Putamen (tissue), 1 donor: ENCODE measurements at regions not wholly inside any gene's neighbourhood (a gene's known extent, or its start where the extent isn't known, plus 50 kb on each side); places are given as distances from the start of the nearest gene placed in this dataset.
"Not testable (repeated sequence)": the region's sequence is repeated elsewhere in the genome, so short reads cannot be mapped to it uniquely, and the experiment has no call there.

Experiments
- DNase-seq: peaks from one replicate; pipeline ENCODE4 v3.0.0-alpha.2; 2016; ENCODE audit warnings: low spot score

- DNase-seq: not testable (repeated sequence)
These were observed 125.6 kb upstream of the ZNF217 start for GRCh38 chr20:53719171-53719803.

- no peak for DNase-seq
These were observed 124.7 kb upstream of the ZNF217 start for GRCh38 chr20:53718142-53719021.

- no peak for DNase-seq
These were observed 122.8 kb upstream of the ZNF217 start for GRCh38 chr20:53716395-53716794.

GRCh38 chr20:53714524-53714923 is 120.9 kb upstream of the ZNF217 start:
- no peak for DNase-seq

GRCh38 chr20:53713328-53714056 is 119.9 kb upstream of the ZNF217 start:
- DNase-seq: no peak

GRCh38 chr20:53712212-53712977 is 118.8 kb upstream of the ZNF217 start:
- DNase-seq: no peak

- DNase-seq: no peak
These were observed 117.9 kb upstream of the ZNF217 start for GRCh38 chr20:53711333-53712211.

- no peak for DNase-seq
These were observed 114.7 kb upstream of the ZNF217 start for GRCh38 chr20:53708129-53708968.

GRCh38 chr20:53707371-53708055 is 113.9 kb upstream of the ZNF217 start:
- DNase-seq: no peak

- no peak for DNase-seq
These were observed 113.1 kb upstream of the ZNF217 start for GRCh38 chr20:53706466-53707370.

- no peak for DNase-seq
These were observed 112.4 kb upstream of the ZNF217 start for GRCh38 chr20:53706008-53706465.

- DNase-seq: no peak
These were observed 109.0 kb upstream of the ZNF217 start for GRCh38 chr20:53702617-53703016.

- DNase-seq: no peak
These were observed 106.3 kb upstream of the ZNF217 start for GRCh38 chr20:53699906-53700305.

GRCh38 chr20:53699085-53699674 is 105.5 kb upstream of the ZNF217 start:
- no peak for DNase-seq

GRCh38 chr20:53698371-53698978 is 104.8 kb upstream of the ZNF217 start:
- no peak for DNase-seq

- DNase-seq: no peak
These were observed 102.3 kb upstream of the ZNF217 start for GRCh38 chr20:53695797-53696527.
